SK-N-SH (cell line): ENCODE measurements at regions not wholly inside any gene's neighbourhood (a gene's known extent, or its start where the extent isn't known, plus 50 kb on each side); places are given as distances from the start of the nearest gene placed in this dataset.

ENCODE experiments used
- CTCF ChIA-PET: fragments of 300-600, 350-600 bp; formaldehyde crosslinking; extraction: SDS; loops from one replicate; lab custom pipeline; 2021; lab: Yijun Ruan, JAX
- POLR2A ChIA-PET: fragments of 350-600 bp; sonication (Branson Sonifier 250); formaldehyde crosslinking; extraction: SDS; loops from one replicate; lab custom pipeline; 2020; ENCODE audit warnings: antibody characterized with exemption, inconsistent platforms; lab: Yijun Ruan, JAX
- DNase-seq: peaks from one replicate; pipeline ENCODE4 v3.0.0; 2012
- H2AFZ ChIP-seq: fragments of 200-600 bp; sonication (generic); 2 replicates; pipeline ENCODE4 v1.8.1; 2016; ENCODE audit warnings: antibody characterized with exemption, mild to moderate bottlenecking, low read depth
- H3F3A ChIP-seq: fragments of 200-600 bp; sonication (generic); replicated peaks from 2 replicates; pipeline ENCODE3; 2016; ENCODE audit warnings: antibody characterized with exemption, mild to moderate bottlenecking; ENCODE audit not compliant: insufficient read depth
- H3K27ac ChIP-seq, 2 experiments: fragments of 200-500 bp in 1 of 2; fragments of 200-600 bp in 1 of 2; sonication (Bioruptor generic) in 1 of 2; sonication (generic), shearing (Covaris generic) in 1 of 2; 2 replicates each; pipeline versions ENCODE4 v1.5.1 to v1.6.1; 2014 to 2016; ENCODE audit warnings: low read depth in 2 of 2, inconsistent platforms in 1 of 2, low read length in 1 of 2, mild to moderate bottlenecking in 1 of 2, mixed read lengths in 1 of 2
- H3K27me3 ChIP-seq: fragments of 200-600 bp; sonication (generic), shearing (Covaris generic); 2 replicates; pipeline ENCODE4 v1.6.1; 2016; ENCODE audit warnings: mixed run types; ENCODE audit not compliant: insufficient read depth
- H3K36me3 ChIP-seq, 2 experiments: fragments of 200-500 bp in 1 of 2; fragments of 200-600 bp in 1 of 2; sonication (Bioruptor generic) in 1 of 2; sonication (generic) in 1 of 2; replicated peaks in 1 of 2; 2 replicates each; pipeline versions ENCODE3 to v1.5.1; 2014 to 2016; ENCODE audit warnings: low read length in 1 of 2, mild to moderate bottlenecking in 1 of 2; ENCODE audit not compliant: insufficient read depth in 2 of 2, control insufficient read depth in 1 of 2
- H3K4me1 ChIP-seq, 2 experiments: fragments of 200-500 bp in 1 of 2; fragments of 200-600 bp in 1 of 2; sonication (Bioruptor generic) in 1 of 2; sonication (generic), shearing (Covaris generic) in 1 of 2; 2 replicates each; pipeline versions ENCODE4 v1.5.1 to v1.6.1; 2014 to 2016; ENCODE audit warnings: low read depth in 1 of 2, low read length in 1 of 2, mixed run types in 1 of 2; ENCODE audit not compliant: insufficient read depth in 2 of 2, control insufficient read depth in 1 of 2
- H3K4me2 ChIP-seq: fragments of 200-600 bp; sonication (generic), shearing (Covaris generic); 2 replicates; pipeline ENCODE4 v1.6.1; 2017; ENCODE audit warnings: mixed run types
- H3K4me3 ChIP-seq, 2 experiments: fragments of 200-500 bp in 1 of 2; fragments of 200-600 bp in 1 of 2; sonication (Bioruptor generic) in 1 of 2; sonication (generic), shearing (Covaris generic) in 1 of 2; 2 replicates each; pipeline versions ENCODE4 v1.5.1 to v1.8.1; 2014 to 2016; ENCODE audit warnings: low read depth in 2 of 2, inconsistent platforms in 1 of 2, low read length in 1 of 2, mild to moderate bottlenecking in 1 of 2, mixed read lengths in 1 of 2, moderate library complexity in 1 of 2
- H3K79me2 ChIP-seq: fragments of 200-600 bp; sonication (generic); 2 replicates; pipeline ENCODE4 v1.8.1; 2017; ENCODE audit warnings: mild to moderate bottlenecking; ENCODE audit not compliant: insufficient read depth
- H3K9ac ChIP-seq: fragments of 200-600 bp; sonication (generic); 2 replicates; pipeline ENCODE4 v1.6.1; 2017; ENCODE audit warnings: mixed run types
- H3K9me2 ChIP-seq: fragments of 200-600 bp; sonication (generic); 2 replicates; pipeline ENCODE4 v1.6.1; 2017; ENCODE audit warnings: mixed run types
- H3K9me3 ChIP-seq: fragments of 200-600 bp; sonication (generic); 2 replicates; pipeline ENCODE4 v1.6.1; 2017; ENCODE audit warnings: mixed run types, mild to moderate bottlenecking, moderate library complexity
- H4K20me1 ChIP-seq: fragments of 200-600 bp; sonication (generic); 2 replicates; pipeline ENCODE4 v1.6.1; 2017; ENCODE audit warnings: mild to moderate bottlenecking, mixed run types; ENCODE audit not compliant: insufficient read depth
- GABPA ChIP-seq: IDR thresholded peaks from 2 replicates; pipeline ENCODE4 v1.4.0; 2012; ENCODE audit warnings: low read depth, mild to moderate bottlenecking
- JUND ChIP-seq: IDR thresholded peaks from 2 replicates; pipeline ENCODE4 v1.4.0; 2012
- NFIC ChIP-seq: IDR thresholded peaks from 2 replicates; pipeline ENCODE4 v1.4.0; 2012; ENCODE audit warnings: borderline replicate concordance
- NRF1 ChIP-seq: IDR thresholded peaks from 2 replicates; pipeline ENCODE4 v1.6.1; 2012; ENCODE audit warnings: low read depth, mild to moderate bottlenecking, low read length
- POLR2AphosphoS5 ChIP-seq: IDR thresholded peaks from 2 replicates; pipeline ENCODE4 v1.6.1; 2012; ENCODE audit warnings: low read depth, low read length
- RCOR1 ChIP-seq: fragments of 150-350 bp; IDR thresholded peaks from 2 replicates; pipeline ENCODE4 v1.6.1; 2017; ENCODE audit warnings: antibody characterized with exemption, low read length
- RFX5 ChIP-seq: IDR thresholded peaks from 2 replicates; pipeline ENCODE4 v1.6.1; 2012; ENCODE audit warnings: mild to moderate bottlenecking, improper control_type of control experiment, low read length
- RXRA ChIP-seq: IDR thresholded peaks from 2 replicates; pipeline ENCODE4 v1.4.0; 2012; ENCODE audit warnings: low read depth, mild to moderate bottlenecking, borderline replicate concordance
- TAF1 ChIP-seq: IDR thresholded peaks from 2 replicates; pipeline ENCODE4 v1.6.1; 2012; ENCODE audit warnings: low read depth, mild to moderate bottlenecking, low read length, moderate library complexity, borderline replicate concordance
- TCF12 ChIP-seq: IDR thresholded peaks from 2 replicates; pipeline ENCODE4 v1.4.0; 2012
- TEAD4 ChIP-seq: IDR thresholded peaks from 2 replicates; pipeline ENCODE4 v1.4.0; 2012; ENCODE audit warnings: mild to moderate bottlenecking, borderline replicate concordance; ENCODE audit not compliant: insufficient read depth
- YY1 ChIP-seq: IDR thresholded peaks from 2 replicates; pipeline ENCODE4 v1.4.0; 2012; ENCODE audit warnings: low read depth, mild to moderate bottlenecking
- WGBS: methylation state at CpG from one replicate; pipeline ENCODE4 v1.1.6; 2017; ENCODE audit warnings: low lambda C conversion rate; 5-methylcytosine and 5-hydroxymethylcytosine counted together
- TF ChIP-seq, protein P1 (sequence below): IDR thresholded peaks from 2 replicates; pipeline ENCODE4; 2012
- TF ChIP-seq, protein P2 (sequence below): fragments of 150-350 bp; IDR thresholded peaks from 2 replicates; pipeline ENCODE4 v1.6.1; 2016; ENCODE audit warnings: mild to moderate bottlenecking, low read depth, low read length
- TF ChIP-seq, protein P3 (sequence below): IDR thresholded peaks from 2 replicates; pipeline ENCODE4 v1.4.0; 2012; ENCODE audit warnings: low read depth, borderline replicate concordance
- TF ChIP-seq, protein P4 (sequence below): fragments of 150-350 bp; IDR thresholded peaks from 2 replicates; pipeline ENCODE4 v1.6.1; 2017; ENCODE audit warnings: antibody characterized with exemption, low read length, low read depth, borderline replicate concordance
- TF ChIP-seq, protein P5 (sequence below): fragments of 200-600 bp; sonication (generic); IDR thresholded peaks from 2 replicates; pipeline ENCODE4 v1.6.1; 2017; ENCODE audit warnings: antibody characterized with exemption, mild to moderate bottlenecking, moderate library complexity

DNA sequence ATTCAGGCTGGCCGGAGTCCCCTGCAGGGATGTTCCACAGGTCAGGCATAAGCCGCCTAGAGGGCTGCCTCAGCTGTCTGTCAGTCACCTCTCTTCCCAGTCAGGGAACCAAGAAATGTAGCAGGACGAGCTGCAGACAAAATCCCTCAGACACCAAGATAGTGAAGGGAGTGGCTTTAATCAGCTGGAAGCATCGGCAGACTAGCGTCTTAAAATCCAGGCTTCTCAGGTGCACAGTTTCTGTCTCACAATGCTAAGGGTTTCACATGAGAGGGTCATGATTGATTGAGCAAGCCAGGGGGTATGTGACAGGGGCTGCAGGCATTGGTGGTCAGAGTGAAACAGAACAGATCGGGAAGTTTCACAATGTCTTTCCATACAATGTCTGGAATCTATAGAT is 247.2 kb downstream of the CDH10 start:
- Histone ChIP-seq H3K36me3 (no peaks in the 10 kb centered on the region), H4K20me1 (no peaks in the 10 kb centered on the region), H3K79me2 (no peaks in the 10 kb centered on the region), H3K4me3 (no peak overlapping the region), H3K27me3 (no peaks in the 10 kb centered on the region; the same call in 1 of the 2 replicates), H3K27ac (no peak overlapping the region), H3K9me2 (no peaks in the 10 kb centered on the region), H3F3A (no peaks in the 10 kb centered on the region), H3K9ac (no peak overlapping the region), H3K4me2 (no peak overlapping the region), H2AFZ (no peak overlapping the region), H3K9me3 (no peaks in the 10 kb centered on the region), H3K4me1 (no peaks in the 10 kb centered on the region)
- CTCF ChIA-PET: no interaction called here
- DNase-seq: no peak
- 13% methylated on average over 6 of the region's 6 CpGs for WGBS
- TF ChIP-seq RFX5 (no peak), NRF1 (no peak), TAF1 (no peak), POLR2AphosphoS5 (no peak), TEAD4 (no peak), NFIC (no peak), RXRA (no peak), YY1 (no peak), TCF12 (no peak), GABPA (no peak), JUND (no peak), RCOR1 (no peak)
- TF ChIP-seq, protein P1, sequence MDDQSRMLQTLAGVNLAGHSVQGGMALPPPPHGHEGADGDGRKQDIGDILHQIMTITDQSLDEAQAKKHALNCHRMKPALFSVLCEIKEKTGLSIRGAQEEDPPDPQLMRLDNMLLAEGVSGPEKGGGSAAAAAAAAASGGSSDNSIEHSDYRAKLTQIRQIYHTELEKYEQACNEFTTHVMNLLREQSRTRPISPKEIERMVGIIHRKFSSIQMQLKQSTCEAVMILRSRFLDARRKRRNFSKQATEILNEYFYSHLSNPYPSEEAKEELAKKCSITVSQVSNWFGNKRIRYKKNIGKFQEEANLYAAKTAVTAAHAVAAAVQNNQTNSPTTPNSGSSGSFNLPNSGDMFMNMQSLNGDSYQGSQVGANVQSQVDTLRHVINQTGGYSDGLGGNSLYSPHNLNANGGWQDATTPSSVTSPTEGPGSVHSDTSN: no peak
- TF ChIP-seq, protein P2, sequence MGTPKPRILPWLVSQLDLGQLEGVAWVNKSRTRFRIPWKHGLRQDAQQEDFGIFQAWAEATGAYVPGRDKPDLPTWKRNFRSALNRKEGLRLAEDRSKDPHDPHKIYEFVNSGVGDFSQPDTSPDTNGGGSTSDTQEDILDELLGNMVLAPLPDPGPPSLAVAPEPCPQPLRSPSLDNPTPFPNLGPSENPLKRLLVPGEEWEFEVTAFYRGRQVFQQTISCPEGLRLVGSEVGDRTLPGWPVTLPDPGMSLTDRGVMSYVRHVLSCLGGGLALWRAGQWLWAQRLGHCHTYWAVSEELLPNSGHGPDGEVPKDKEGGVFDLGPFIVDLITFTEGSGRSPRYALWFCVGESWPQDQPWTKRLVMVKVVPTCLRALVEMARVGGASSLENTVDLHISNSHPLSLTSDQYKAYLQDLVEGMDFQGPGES: no peak
- TF ChIP-seq, protein P3, sequence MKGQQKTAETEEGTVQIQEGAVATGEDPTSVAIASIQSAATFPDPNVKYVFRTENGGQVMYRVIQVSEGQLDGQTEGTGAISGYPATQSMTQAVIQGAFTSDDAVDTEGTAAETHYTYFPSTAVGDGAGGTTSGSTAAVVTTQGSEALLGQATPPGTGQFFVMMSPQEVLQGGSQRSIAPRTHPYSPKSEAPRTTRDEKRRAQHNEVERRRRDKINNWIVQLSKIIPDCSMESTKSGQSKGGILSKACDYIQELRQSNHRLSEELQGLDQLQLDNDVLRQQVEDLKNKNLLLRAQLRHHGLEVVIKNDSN: no peak
- TF ChIP-seq, protein P4, sequence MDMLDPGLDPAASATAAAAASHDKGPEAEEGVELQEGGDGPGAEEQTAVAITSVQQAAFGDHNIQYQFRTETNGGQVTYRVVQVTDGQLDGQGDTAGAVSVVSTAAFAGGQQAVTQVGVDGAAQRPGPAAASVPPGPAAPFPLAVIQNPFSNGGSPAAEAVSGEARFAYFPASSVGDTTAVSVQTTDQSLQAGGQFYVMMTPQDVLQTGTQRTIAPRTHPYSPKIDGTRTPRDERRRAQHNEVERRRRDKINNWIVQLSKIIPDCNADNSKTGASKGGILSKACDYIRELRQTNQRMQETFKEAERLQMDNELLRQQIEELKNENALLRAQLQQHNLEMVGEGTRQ: no peak
- TF ChIP-seq, protein P5, sequence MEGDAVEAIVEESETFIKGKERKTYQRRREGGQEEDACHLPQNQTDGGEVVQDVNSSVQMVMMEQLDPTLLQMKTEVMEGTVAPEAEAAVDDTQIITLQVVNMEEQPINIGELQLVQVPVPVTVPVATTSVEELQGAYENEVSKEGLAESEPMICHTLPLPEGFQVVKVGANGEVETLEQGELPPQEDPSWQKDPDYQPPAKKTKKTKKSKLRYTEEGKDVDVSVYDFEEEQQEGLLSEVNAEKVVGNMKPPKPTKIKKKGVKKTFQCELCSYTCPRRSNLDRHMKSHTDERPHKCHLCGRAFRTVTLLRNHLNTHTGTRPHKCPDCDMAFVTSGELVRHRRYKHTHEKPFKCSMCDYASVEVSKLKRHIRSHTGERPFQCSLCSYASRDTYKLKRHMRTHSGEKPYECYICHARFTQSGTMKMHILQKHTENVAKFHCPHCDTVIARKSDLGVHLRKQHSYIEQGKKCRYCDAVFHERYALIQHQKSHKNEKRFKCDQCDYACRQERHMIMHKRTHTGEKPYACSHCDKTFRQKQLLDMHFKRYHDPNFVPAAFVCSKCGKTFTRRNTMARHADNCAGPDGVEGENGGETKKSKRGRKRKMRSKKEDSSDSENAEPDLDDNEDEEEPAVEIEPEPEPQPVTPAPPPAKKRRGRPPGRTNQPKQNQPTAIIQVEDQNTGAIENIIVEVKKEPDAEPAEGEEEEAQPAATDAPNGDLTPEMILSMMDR: no peak
- POLR2A ChIA-PET: no interaction called here
